Mammary epithelial cell (primary cell): ENCODE measurements at regions not wholly inside any gene's neighbourhood (a gene's known extent, or its start where the extent isn't known, plus 50 kb on each side); places are given as distances from the start of the nearest gene placed in this dataset.

Source experiments
- EZH2 ChIP-seq: IDR thresholded peaks from 2 replicates; pipeline ENCODE4 v1.6.1; 2012; ENCODE audit warnings: low read length, inconsistent platforms, borderline replicate concordance
- TF ChIP-seq, protein P1 (sequence below), 2 donors: IDR thresholded peaks in 1 of 2; conservative IDR thresholded peaks in 1 of 2; 2 replicates each; pipeline ENCODE4 v1.5.1; 2011 to 2012; ENCODE audit warnings: inconsistent platforms in 2 of 2, low read length in 2 of 2, mild to moderate bottlenecking in 2 of 2, control low read depth in 1 of 2, low read depth in 1 of 2; ENCODE audit not compliant: insufficient read depth in 1 of 2; ENCODE audit errors: extremely low read depth in 1 of 2

DNA sequence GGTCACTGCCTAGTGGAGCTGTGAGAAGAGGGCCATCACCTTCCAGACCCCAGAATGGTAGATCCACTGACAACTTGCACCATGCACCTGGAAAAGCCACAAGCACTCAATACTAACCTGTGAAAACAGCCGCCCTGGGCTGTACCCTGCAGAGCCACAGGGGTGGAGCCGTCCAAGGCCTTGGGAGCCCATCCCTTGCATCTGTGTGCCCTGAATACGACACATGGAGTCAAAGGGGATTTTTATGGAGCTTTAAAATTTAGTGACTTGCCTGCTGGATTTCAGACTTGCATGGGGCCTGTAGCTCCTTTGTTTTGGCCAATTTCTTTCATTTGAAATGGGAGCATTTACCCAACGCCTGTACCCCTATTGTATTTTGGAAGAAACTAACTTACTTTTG lies 62.4 kb upstream of the HTR4 start:
- TF ChIP-seq, protein P1, sequence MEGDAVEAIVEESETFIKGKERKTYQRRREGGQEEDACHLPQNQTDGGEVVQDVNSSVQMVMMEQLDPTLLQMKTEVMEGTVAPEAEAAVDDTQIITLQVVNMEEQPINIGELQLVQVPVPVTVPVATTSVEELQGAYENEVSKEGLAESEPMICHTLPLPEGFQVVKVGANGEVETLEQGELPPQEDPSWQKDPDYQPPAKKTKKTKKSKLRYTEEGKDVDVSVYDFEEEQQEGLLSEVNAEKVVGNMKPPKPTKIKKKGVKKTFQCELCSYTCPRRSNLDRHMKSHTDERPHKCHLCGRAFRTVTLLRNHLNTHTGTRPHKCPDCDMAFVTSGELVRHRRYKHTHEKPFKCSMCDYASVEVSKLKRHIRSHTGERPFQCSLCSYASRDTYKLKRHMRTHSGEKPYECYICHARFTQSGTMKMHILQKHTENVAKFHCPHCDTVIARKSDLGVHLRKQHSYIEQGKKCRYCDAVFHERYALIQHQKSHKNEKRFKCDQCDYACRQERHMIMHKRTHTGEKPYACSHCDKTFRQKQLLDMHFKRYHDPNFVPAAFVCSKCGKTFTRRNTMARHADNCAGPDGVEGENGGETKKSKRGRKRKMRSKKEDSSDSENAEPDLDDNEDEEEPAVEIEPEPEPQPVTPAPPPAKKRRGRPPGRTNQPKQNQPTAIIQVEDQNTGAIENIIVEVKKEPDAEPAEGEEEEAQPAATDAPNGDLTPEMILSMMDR (conservative IDR thresholded peaks at IDR 0.05 in 1 of 2, IDR thresholded peaks at IDR 0.05 in 1 of 2; ENCODE audit: extremely low read depth in 1 of 2, insufficient read depth in 1 of 2, low read depth in 1 of 2, low read length in 2 of 2): no peak
- no peak for TF ChIP-seq EZH2
